Right renal pelvis (tissue), 4 donors: ENCODE measurements at regions not wholly inside any gene's neighbourhood (a gene's known extent, or its start where the extent isn't known, plus 50 kb on each side); places are given as distances from the start of the nearest gene placed in this dataset.
"Not testable (repeated sequence)": the region's sequence is repeated elsewhere in the genome, so short reads cannot be mapped to it uniquely, and the experiment has no call there.

Source experiments
- DNase-seq, 4 donors: peaks; one replicate each; pipeline ENCODE4 v3.0.0-alpha.2; 2013; ENCODE audit warnings: low read depth in 4 of 4, low spot score in 3 of 4, missing footprints in 1 of 4

- DNase-seq, result not testable (repeated sequence)
These were observed 67.4 kb upstream of the RASSF8 start for GRCh38 chr12:25891095-25891494.

GRCh38 chr12:25894759-25895158, 63.7 kb upstream of the RASSF8 start:
- no peak for DNase-seq

GRCh38 chr12:25896981-25897380, 61.5 kb upstream of the RASSF8 start:
- DNase-seq, result no peak

- DNase-seq, result no peak
These were observed 54.8 kb upstream of the RASSF8 start for GRCh38 chr12:25903603-25904245.

GRCh38 chr12:25904442-25904841, 54.0 kb upstream of the RASSF8 start:
- no peak for DNase-seq

GRCh38 chr12:25906651-25907340, 51.7 kb upstream of the RASSF8 start:
- no peak for DNase-seq
